Neutrophil (primary cell): ENCODE measurements at regions not wholly inside any gene's neighbourhood (a gene's known extent, or its start where the extent isn't known, plus 50 kb on each side); places are given as distances from the start of the nearest gene placed in this dataset.
"Not testable (repeated sequence)": the region's sequence is repeated elsewhere in the genome, so short reads cannot be mapped to it uniquely, and the experiment has no call there.

Experiments
- H3K27ac ChIP-seq: fragments of 200-600 bp; sonication (generic); 2 replicates; pipeline ENCODE4 v1.5.1; 2016; ENCODE audit warnings: mild to moderate bottlenecking, moderate library complexity
- H3K27me3 ChIP-seq: fragments of 200-600 bp; sonication (generic); 2 replicates; pipeline ENCODE4 v1.6.0; 2016; ENCODE audit warnings: mild to moderate bottlenecking
- H3K36me3 ChIP-seq: fragments of 200-600 bp; sonication (generic); 2 replicates; pipeline ENCODE4 v1.5.1; 2017
- H3K4me1 ChIP-seq, 2 experiments: fragments of 200-600 bp in 1 of 2; sonication (generic) in 1 of 2; 1 replicate in 1 of 2; 2 replicates in 1 of 2; pipeline versions ENCODE4 v1.5.1 to v1.6.1; 2013 to 2016; ENCODE audit warnings: low read depth in 1 of 2, low read length in 1 of 2, mild to moderate bottlenecking in 1 of 2, moderate library complexity in 1 of 2; ENCODE audit not compliant: control insufficient read depth in 1 of 2, insufficient read depth in 1 of 2
- H3K4me3 ChIP-seq, 2 experiments: fragments of 200-600 bp in 1 of 2; sonication (generic) in 1 of 2; 1 replicate in 1 of 2; 2 replicates in 1 of 2; pipeline ENCODE4 v1.5.1; 2013 to 2016; ENCODE audit warnings: low read depth in 1 of 2, low read length in 1 of 2, mild to moderate bottlenecking in 1 of 2, moderate library complexity in 1 of 2
- H3K9me3 ChIP-seq: fragments of 200-600 bp; sonication (generic); 2 replicates; pipeline ENCODE4 v1.5.1; 2016
- TF ChIP-seq, protein P1 (sequence below): fragments of 200-600 bp; sonication (generic); IDR thresholded peaks from 2 replicates; pipeline ENCODE4 v1.5.1; 2016; ENCODE audit warnings: antibody characterized with exemption

GRCh38 chr3:3991598-3991997 lies 192.4 kb downstream of the LRRN1 start:
- TF ChIP-seq, protein P1, sequence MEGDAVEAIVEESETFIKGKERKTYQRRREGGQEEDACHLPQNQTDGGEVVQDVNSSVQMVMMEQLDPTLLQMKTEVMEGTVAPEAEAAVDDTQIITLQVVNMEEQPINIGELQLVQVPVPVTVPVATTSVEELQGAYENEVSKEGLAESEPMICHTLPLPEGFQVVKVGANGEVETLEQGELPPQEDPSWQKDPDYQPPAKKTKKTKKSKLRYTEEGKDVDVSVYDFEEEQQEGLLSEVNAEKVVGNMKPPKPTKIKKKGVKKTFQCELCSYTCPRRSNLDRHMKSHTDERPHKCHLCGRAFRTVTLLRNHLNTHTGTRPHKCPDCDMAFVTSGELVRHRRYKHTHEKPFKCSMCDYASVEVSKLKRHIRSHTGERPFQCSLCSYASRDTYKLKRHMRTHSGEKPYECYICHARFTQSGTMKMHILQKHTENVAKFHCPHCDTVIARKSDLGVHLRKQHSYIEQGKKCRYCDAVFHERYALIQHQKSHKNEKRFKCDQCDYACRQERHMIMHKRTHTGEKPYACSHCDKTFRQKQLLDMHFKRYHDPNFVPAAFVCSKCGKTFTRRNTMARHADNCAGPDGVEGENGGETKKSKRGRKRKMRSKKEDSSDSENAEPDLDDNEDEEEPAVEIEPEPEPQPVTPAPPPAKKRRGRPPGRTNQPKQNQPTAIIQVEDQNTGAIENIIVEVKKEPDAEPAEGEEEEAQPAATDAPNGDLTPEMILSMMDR: no peak
- no peaks in the 10 kb centered on the region for H3K36me3 ChIP-seq
- no peak overlapping the region for H3K27ac ChIP-seq
- H3K9me3 ChIP-seq: no peaks in the 10 kb centered on the region
- no peaks in the 10 kb centered on the region for H3K27me3 ChIP-seq
- peaks cover 9 to 10% of the 10 kb centered on the region in 2 experiments for H3K4me1 ChIP-seq
- no peak overlapping the region for H3K4me3 ChIP-seq

GRCh38 chr3:3992312-3992874 lies 193.2 kb downstream of the LRRN1 start:
- TF ChIP-seq, protein P1: no peak
- Histone ChIP-seq H3K36me3 (no peaks in the 10 kb centered on the region), H3K27me3 (no peaks in the 10 kb centered on the region), H3K27ac (no peak overlapping the region), H3K9me3 (no peaks in the 10 kb centered on the region), H3K4me3 (no peak overlapping the region), H3K4me1 (peaks cover 9 to 10% of the 10 kb centered on the region in 2 experiments)

DNA sequence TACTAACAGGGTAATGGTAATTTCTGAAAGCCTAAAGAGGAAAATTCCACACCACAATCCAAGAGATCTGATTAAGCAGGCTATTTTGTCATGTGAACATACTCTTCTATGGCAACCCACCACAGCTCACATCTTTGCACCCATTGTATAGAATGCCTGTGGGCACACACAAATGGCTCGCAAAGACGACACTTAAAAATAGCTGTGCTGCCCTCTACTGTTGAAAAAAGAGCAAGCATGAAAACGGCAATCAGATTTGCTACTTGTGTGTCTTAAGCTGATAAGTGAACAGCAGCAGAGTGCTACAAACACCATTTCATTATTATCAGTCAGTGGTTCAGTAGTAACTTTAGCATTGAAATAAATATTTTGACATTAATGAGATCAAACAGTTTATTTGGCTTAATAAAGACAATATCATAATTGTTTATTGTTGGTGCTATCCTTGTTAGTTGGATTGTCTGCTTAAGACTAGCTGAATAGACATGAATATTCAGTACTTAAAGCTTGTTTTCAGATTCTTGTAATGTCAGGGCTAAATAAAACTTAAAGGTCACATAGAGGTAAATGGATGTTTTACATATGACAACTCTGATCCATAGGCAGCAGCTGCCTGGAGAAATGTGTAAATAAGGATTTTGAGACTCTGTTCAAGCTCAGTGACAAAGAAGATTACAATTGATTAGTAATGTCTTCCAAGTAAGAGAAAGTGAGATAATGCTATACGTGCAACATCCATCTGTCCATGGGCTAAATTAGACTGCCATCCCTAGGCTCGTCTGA lies 199.1 kb downstream of the LRRN1 start:
- Histone ChIP-seq H3K4me3 (no peak overlapping the region), H3K36me3 (no peaks in the 10 kb centered on the region), H3K27ac (no peak overlapping the region), H3K9me3 (no peaks in the 10 kb centered on the region), H3K4me1 (no peaks in the 10 kb centered on the region), H3K27me3 (no peaks in the 10 kb centered on the region)
- TF ChIP-seq, protein P1: peak; percentile 56

DNA sequence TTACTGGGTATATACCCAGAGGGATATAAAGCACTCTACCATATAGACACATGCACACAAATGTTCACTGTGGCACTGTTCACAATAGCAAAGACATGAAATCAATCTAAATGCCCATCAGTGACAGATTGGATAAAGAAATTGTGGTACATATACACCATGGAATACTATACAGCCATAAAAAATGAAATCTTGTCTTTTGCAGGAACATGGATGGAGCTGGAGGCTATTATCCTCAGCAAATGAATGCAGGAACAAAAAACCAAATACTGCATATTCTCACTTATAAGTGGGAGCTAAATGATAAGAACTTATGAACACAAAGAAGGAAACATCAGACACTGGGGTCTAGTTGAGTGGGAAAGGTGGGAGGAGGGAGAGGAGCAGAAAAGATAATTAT lies 200.1 kb downstream of the LRRN1 start:
- not testable (repeated sequence) for H3K36me3 ChIP-seq, H3K9me3 ChIP-seq, H3K27ac ChIP-seq, H3K27me3 ChIP-seq, H3K4me1 ChIP-seq, H3K4me3 ChIP-seq

DNA sequence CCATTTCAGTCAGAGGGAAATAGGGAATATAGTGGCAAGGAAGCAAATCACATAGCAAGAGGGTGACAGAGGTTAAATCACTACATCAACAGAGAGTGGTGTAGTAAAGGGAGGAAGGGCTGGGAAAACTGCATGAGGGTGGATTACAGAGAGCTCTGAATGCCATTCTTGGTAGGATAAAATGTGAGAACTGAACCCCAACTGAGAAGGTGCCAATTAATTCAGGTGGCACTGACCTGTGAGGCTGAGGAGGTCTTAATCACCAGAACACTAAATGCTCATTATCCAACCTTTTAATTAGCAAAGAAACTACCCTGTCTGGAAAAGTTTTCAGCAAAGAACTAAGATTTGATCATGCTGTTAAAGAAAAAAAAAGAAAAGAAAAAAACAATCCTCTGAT lies 202.7 kb downstream of the LRRN1 start:
- Histone ChIP-seq H3K27me3 (no peaks in the 10 kb centered on the region), H3K4me3 (no peak overlapping the region), H3K9me3 (no peaks in the 10 kb centered on the region), H3K36me3 (no peaks in the 10 kb centered on the region), H3K4me1 (no peaks in the 10 kb centered on the region), H3K27ac (no peak overlapping the region)
- TF ChIP-seq, protein P1: no peak

GRCh38 chr3:4006288-4006687 lies 207.1 kb downstream of the LRRN1 start:
- H3K4me1 ChIP-seq: no peaks in the 10 kb centered on the region
- no peaks in the 10 kb centered on the region for H3K27me3 ChIP-seq
- no peaks in the 10 kb centered on the region for H3K36me3 ChIP-seq
- no peak overlapping the region for H3K4me3 ChIP-seq
- no peak overlapping the region for H3K27ac ChIP-seq
- H3K9me3 ChIP-seq: no peaks in the 10 kb centered on the region
- TF ChIP-seq, protein P1: no peak
